ENCODE measurements at regions not wholly inside any gene's neighbourhood (a gene's known extent, or its start where the extent isn't known, plus 50 kb on each side); places are given as distances from the start of the nearest gene placed in this dataset.

DNA sequence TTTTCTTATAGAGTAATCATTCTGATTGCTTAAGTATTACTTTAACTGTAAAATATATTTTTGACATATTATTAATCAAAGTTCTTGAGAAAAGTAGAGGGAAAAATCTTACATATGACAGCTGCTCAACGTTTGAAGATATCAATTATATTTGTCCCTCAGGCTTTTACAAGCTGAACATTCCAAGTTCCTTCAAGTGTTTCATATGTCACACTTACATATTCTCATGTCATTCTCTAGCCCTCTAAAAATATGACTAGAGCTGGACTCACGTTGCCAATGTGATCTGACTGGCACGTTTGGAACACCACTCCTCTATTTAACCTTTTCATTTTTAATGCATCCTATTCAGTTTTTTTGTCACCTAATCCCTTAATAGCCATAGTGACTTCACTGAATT is 492.9 kb downstream of the PCDH18 start:
- H3K27me3 ChIP-seq (replicated peaks in 1 of 4; ENCODE audit: control extremely low read depth in 1 of 4, control insufficient read depth in 3 of 4, insufficient read depth in 4 of 4, low read length in 3 of 4) = no peaks in the 10 kb centered on the region
- intact Hi-C loops (cut with micrococcal nuclease) = no loop called here
- no peaks in the 10 kb centered on the region for H3K4me1 Mint-ChIP-seq
- no peak overlapping the region for H3K9ac ChIP-seq (ENCODE audit: low read length)
- no peaks in the 10 kb centered on the region for H3K36me3 ChIP-seq (replicated peaks in 1 of 2; ENCODE audit: control extremely low read depth in 1 of 2, control insufficient read depth in 1 of 2, extremely low read depth in 1 of 2, insufficient read depth in 2 of 2, low read length in 1 of 2)
- H3K4me2 ChIP-seq (replicated peaks; ENCODE audit: low read depth, low read length, poor library complexity, severe bottlenecking) = no peak overlapping the region
- ChIA-PET POLR2A (no interaction called here), CTCF (no interaction called here)
- H3K4me3 Mint-ChIP-seq = no peak overlapping the region
- TF ChIP-seq, protein P1, sequence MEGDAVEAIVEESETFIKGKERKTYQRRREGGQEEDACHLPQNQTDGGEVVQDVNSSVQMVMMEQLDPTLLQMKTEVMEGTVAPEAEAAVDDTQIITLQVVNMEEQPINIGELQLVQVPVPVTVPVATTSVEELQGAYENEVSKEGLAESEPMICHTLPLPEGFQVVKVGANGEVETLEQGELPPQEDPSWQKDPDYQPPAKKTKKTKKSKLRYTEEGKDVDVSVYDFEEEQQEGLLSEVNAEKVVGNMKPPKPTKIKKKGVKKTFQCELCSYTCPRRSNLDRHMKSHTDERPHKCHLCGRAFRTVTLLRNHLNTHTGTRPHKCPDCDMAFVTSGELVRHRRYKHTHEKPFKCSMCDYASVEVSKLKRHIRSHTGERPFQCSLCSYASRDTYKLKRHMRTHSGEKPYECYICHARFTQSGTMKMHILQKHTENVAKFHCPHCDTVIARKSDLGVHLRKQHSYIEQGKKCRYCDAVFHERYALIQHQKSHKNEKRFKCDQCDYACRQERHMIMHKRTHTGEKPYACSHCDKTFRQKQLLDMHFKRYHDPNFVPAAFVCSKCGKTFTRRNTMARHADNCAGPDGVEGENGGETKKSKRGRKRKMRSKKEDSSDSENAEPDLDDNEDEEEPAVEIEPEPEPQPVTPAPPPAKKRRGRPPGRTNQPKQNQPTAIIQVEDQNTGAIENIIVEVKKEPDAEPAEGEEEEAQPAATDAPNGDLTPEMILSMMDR (IDR thresholded peaks at IDR 0.05) = no peak
- TF ChIP-seq EZH2 (IDR thresholded peaks at IDR 0.05; ENCODE audit: borderline replicate concordance, insufficient read depth, low read depth, low read length, poor library complexity, severe bottlenecking) = no peak
- no peaks in the 10 kb centered on the region for H3K9me3 Mint-ChIP-seq (ENCODE audit: insufficient read depth)
- DNase-seq (no peak), ATAC-seq (ENCODE audit: low read depth) (no peak)
- no peaks in the 10 kb centered on the region for H3K4me1 ChIP-seq (ENCODE audit: control insufficient read depth in 2 of 2, insufficient read depth in 2 of 2, low read length in 2 of 2)
- H3K9me3 ChIP-seq (ENCODE audit: control extremely low read depth in 1 of 3, control insufficient read depth in 2 of 3, insufficient read depth in 1 of 3, low read length in 2 of 3) = no peaks in the 10 kb centered on the region
- H3K27me3 Mint-ChIP-seq = no peaks in the 10 kb centered on the region
- H3K4me3 ChIP-seq (ENCODE audit: control extremely low read depth in 1 of 5, extremely low read depth in 1 of 5, insufficient read depth in 1 of 5, low read depth in 2 of 5, low read length in 4 of 5) = no peak overlapping the region
- H3K79me2 ChIP-seq (ENCODE audit: control insufficient read depth, insufficient read depth, low read length) = no peaks in the 10 kb centered on the region
- H3K27ac Mint-ChIP-seq = no peak overlapping the region
- no peak overlapping the region for H2AFZ ChIP-seq (ENCODE audit: insufficient read depth, low read depth, low read length, poor library complexity, severe bottlenecking)
- no peaks in the 10 kb centered on the region for H4K20me1 ChIP-seq (ENCODE audit: control insufficient read depth, insufficient read depth, low read length, poor library complexity, severe bottlenecking)
- no peak overlapping the region for H3K27ac ChIP-seq (ENCODE audit: low read length in 2 of 2)
- 38% methylated on average over 2 of the region's 3 CpGs for WGBS (ENCODE audit: insufficient coverage)

DNA sequence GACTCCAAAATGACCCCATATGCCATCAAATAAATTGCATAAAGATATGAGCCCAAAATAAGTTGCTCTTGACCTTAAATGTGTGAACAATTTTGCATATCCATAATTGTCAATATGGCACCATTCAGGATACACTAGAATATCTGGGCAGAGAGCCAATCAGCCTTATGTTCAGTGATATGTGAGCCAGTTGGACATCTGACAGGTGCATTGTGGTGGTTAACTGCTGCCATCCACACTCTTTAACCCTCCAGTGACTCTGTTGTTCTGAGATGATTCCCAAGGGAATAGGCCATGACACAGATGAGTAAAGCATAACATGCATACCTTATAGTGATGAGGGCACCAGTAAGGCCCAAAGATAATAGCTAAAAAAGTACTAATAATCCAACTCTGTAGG is 500.1 kb downstream of the PCDH18 start:
- Mint-ChIP-seq H3K27ac (no peak overlapping the region), H3K9me3 (ENCODE audit: insufficient read depth) (no peaks in the 10 kb centered on the region), H3K4me1 (no peaks in the 10 kb centered on the region), H3K27me3 (no peaks in the 10 kb centered on the region), H3K4me3 (no peak overlapping the region)
- Histone ChIP-seq H3K27me3 (replicated peaks in 1 of 4; ENCODE audit: control extremely low read depth in 1 of 4, control insufficient read depth in 3 of 4, insufficient read depth in 4 of 4, low read length in 3 of 4) (no peaks in the 10 kb centered on the region), H4K20me1 (ENCODE audit: control insufficient read depth, insufficient read depth, low read length, poor library complexity, severe bottlenecking) (no peaks in the 10 kb centered on the region), H3K9ac (ENCODE audit: low read length) (no peak overlapping the region), H3K79me2 (ENCODE audit: control insufficient read depth, insufficient read depth, low read length) (no peaks in the 10 kb centered on the region), H3K27ac (ENCODE audit: low read length in 2 of 2) (no peak overlapping the region), H3K4me3 (ENCODE audit: control extremely low read depth in 1 of 5, extremely low read depth in 1 of 5, insufficient read depth in 1 of 5, low read depth in 2 of 5, low read length in 4 of 5) (no peak overlapping the region), H3K4me1 (ENCODE audit: control insufficient read depth in 2 of 2, insufficient read depth in 2 of 2, low read length in 2 of 2) (no peaks in the 10 kb centered on the region), H2AFZ (ENCODE audit: insufficient read depth, low read depth, low read length, poor library complexity, severe bottlenecking) (no peak overlapping the region), H3K4me2 (replicated peaks; ENCODE audit: low read depth, low read length, poor library complexity, severe bottlenecking) (no peak overlapping the region), H3K36me3 (replicated peaks in 1 of 2; ENCODE audit: control extremely low read depth in 1 of 2, control insufficient read depth in 1 of 2, extremely low read depth in 1 of 2, insufficient read depth in 2 of 2, low read length in 1 of 2) (no peaks in the 10 kb centered on the region), H3K9me3 (ENCODE audit: control extremely low read depth in 1 of 3, control insufficient read depth in 2 of 3, insufficient read depth in 1 of 3, low read length in 2 of 3) (no peaks in the 10 kb centered on the region)
- ChIA-PET CTCF (no interaction called here), POLR2A (no interaction called here)
- TF ChIP-seq, protein P1 (IDR thresholded peaks at IDR 0.05) = no peak
- no peak for TF ChIP-seq EZH2 (IDR thresholded peaks at IDR 0.05; ENCODE audit: borderline replicate concordance, insufficient read depth, low read depth, low read length, poor library complexity, severe bottlenecking)
- ATAC-seq (ENCODE audit: low read depth) (no peak), DNase-seq (no peak)
- intact Hi-C loops (cut with micrococcal nuclease) = no loop called here
